ENCODE measurements at regions not wholly inside any gene's neighbourhood (a gene's known extent, or its start where the extent isn't known, plus 50 kb on each side); places are given as distances from the start of the nearest gene placed in this dataset.

GRCh38 chr6:40778196-40778595, 191.0 kb upstream of the LRFN2 start:
- no peak for TF ChIP-seq CTCF (IDR thresholded peaks at IDR 0.05; ENCODE audit: borderline replicate concordance, insufficient read depth, low read depth, low read length)
- H3K4me3 ChIP-seq (ENCODE audit: low read depth, low read length): no peak overlapping the region

GRCh38 chr6:40774932-40775331, 187.8 kb upstream of the LRFN2 start:
- peak; percentile 33; the same call in 1 of the 2 replicates for TF ChIP-seq CTCF (IDR thresholded peaks at IDR 0.05; ENCODE audit: borderline replicate concordance, insufficient read depth, low read depth, low read length)
- no peak overlapping the region for H3K4me3 ChIP-seq (ENCODE audit: low read depth, low read length)

GRCh38 chr6:40770794-40771193, 183.6 kb upstream of the LRFN2 start:
- no peak overlapping the region for H3K4me3 ChIP-seq (ENCODE audit: low read depth, low read length)
- no peak for TF ChIP-seq CTCF (IDR thresholded peaks at IDR 0.05; ENCODE audit: borderline replicate concordance, insufficient read depth, low read depth, low read length)

GRCh38 chr6:40764726-40765125, 177.6 kb upstream of the LRFN2 start:
- no peak overlapping the region for H3K4me3 ChIP-seq (ENCODE audit: low read depth, low read length)
- TF ChIP-seq CTCF (IDR thresholded peaks at IDR 0.05; ENCODE audit: borderline replicate concordance, insufficient read depth, low read depth, low read length): no peak

GRCh38 chr6:40762981-40763380, 175.8 kb upstream of the LRFN2 start:
- H3K4me3 ChIP-seq (ENCODE audit: low read depth, low read length): no peak overlapping the region
- TF ChIP-seq CTCF (IDR thresholded peaks at IDR 0.05; ENCODE audit: borderline replicate concordance, insufficient read depth, low read depth, low read length): no peak

- TF ChIP-seq CTCF (IDR thresholded peaks at IDR 0.05; ENCODE audit: borderline replicate concordance, insufficient read depth, low read depth, low read length): no peak
- no peak overlapping the region for H3K4me3 ChIP-seq (ENCODE audit: low read depth, low read length)
These were observed 173.7 kb upstream of the LRFN2 start for GRCh38 chr6:40760887-40761286.

GRCh38 chr6:40759838-40760237, 172.7 kb upstream of the LRFN2 start:
- no peak overlapping the region for H3K4me3 ChIP-seq (ENCODE audit: low read depth, low read length)
- no peak for TF ChIP-seq CTCF (IDR thresholded peaks at IDR 0.05; ENCODE audit: borderline replicate concordance, insufficient read depth, low read depth, low read length)

All from GM12875 (cell line).